Endothelial cell of umbilical vein (primary cell): ENCODE measurements at regions not wholly inside any gene's neighbourhood (a gene's known extent, or its start where the extent isn't known, plus 50 kb on each side); places are given as distances from the start of the nearest gene placed in this dataset.

Experiments
- CTCF ChIP-seq, 2 donors: IDR thresholded peaks; 1 replicate in 1 of 2; 2 replicates in 1 of 2; pipeline ENCODE4 v1.5.1; 2011; ENCODE audit warnings: low read length in 2 of 2, mild to moderate bottlenecking in 2 of 2, moderate library complexity in 2 of 2, control low read depth in 1 of 2, inconsistent platforms in 1 of 2, low read depth in 1 of 2; ENCODE audit not compliant: insufficient read depth in 1 of 2; ENCODE audit errors: extremely low read depth in 1 of 2
- EZH2 ChIP-seq: IDR thresholded peaks from 2 replicates; pipeline ENCODE4 v1.6.1; 2012; ENCODE audit warnings: borderline replicate concordance, low read depth, mild to moderate bottlenecking, moderate library complexity, low read length, inconsistent platforms; ENCODE audit not compliant: severe bottlenecking

- TF ChIP-seq EZH2 (no peak), CTCF (IDR thresholded peaks at IDR 0.05; ENCODE audit: extremely low read depth in 1 of 2, insufficient read depth in 1 of 2, low read depth in 1 of 2, low read length in 2 of 2) (no peak)
Measured at GRCh38 chr3:157606852-157607197, 103.6 kb upstream of the VEPH1 start.
